K562 (cell line): ENCODE measurements at regions not wholly inside any gene's neighbourhood (a gene's known extent, or its start where the extent isn't known, plus 50 kb on each side); places are given as distances from the start of the nearest gene placed in this dataset.

ENCODE experiments used
- ATAC-seq: fragments of 200-7000 bp; cut with Tn5 transposase; 3 replicates; pipeline ENCODE4 v1.9.1; 2020; ENCODE audit warnings: moderate library complexity
- BruUV-seq: library from RNA; stranded (reverse); fragments of 400-500 nt; replicated peaks from 2 replicates; lab custom pipeline; 2021; lab: Mats Ljungman, UMichigan
- CTCF ChIA-PET: fragments of 300-600 bp; formaldehyde crosslinking; extraction: SDS; loops from one replicate; lab custom pipeline; 2021; ENCODE audit warnings: low intra/inter-chr PET ratio; lab: Yijun Ruan, JAX
- POLR2A ChIA-PET: fragments of 300-600, 350-650 bp; sonication (Branson Sonifier 250); formaldehyde crosslinking; extraction: SDS; loops from one replicate; lab custom pipeline; 2021; ENCODE audit warnings: antibody characterized with exemption, inconsistent platforms; lab: Yijun Ruan, JAX
- DNase-seq, 4 experiments: peaks; one replicate each; pipeline versions ENCODE4 v3.0.0 to v3.0.0-alpha.2; 2011 to 2018; ENCODE audit warnings: low spot score in 3 of 4, mixed read lengths in 3 of 4; ENCODE audit errors: extremely low read depth in 1 of 4
- FAIRE-seq: peaks from 2 replicates; lab custom pipeline; 2011; peaks lifted over from hg19 to GRCh38; lab: Jason Lieb, UNC
- H2AFZ ChIP-seq: 2 replicates; pipeline ENCODE4 v1.6.0; 2011; ENCODE audit warnings: low read depth, low read length, control low read depth, inconsistent platforms
- H3K27ac ChIP-seq: fragments of 200-600 bp; 3 replicates; pipeline ENCODE4 v1.8.0; 2011; ENCODE audit warnings: low read depth, mild to moderate bottlenecking, control low read depth, inconsistent platforms, low read length, moderate library complexity, mixed read lengths; ENCODE audit errors: extremely low read depth
- H3K27me3 ChIP-seq, 2 experiments: fragments of 300-600 bp in 1 of 2; 2 replicates in 1 of 2; 3 replicates in 1 of 2; pipeline versions ENCODE4 v1.6.0 to v1.8.0; 2011; ENCODE audit warnings: inconsistent platforms in 2 of 2, low read length in 2 of 2, mild to moderate bottlenecking in 1 of 2, mixed read lengths in 1 of 2, moderate library complexity in 1 of 2; ENCODE audit not compliant: control insufficient read depth in 2 of 2, insufficient read depth in 2 of 2
- H3K36me3 ChIP-seq: fragments of 300-600 bp; 3 replicates; pipeline ENCODE4 v1.8.0; 2011; ENCODE audit warnings: mild to moderate bottlenecking, low read length, inconsistent platforms; ENCODE audit not compliant: control insufficient read depth, insufficient read depth
- H3K4me1 ChIP-seq, 2 experiments: fragments of 200-600 bp in 1 of 2; replicated peaks in 1 of 2; 2 replicates in 1 of 2; 3 replicates in 1 of 2; pipeline versions ENCODE4 v1.5.1 to v1.8.0; 2011; ENCODE audit warnings: inconsistent platforms in 2 of 2, low read length in 2 of 2, mild to moderate bottlenecking in 1 of 2, mixed read lengths in 1 of 2, moderate library complexity in 1 of 2; ENCODE audit not compliant: control insufficient read depth in 2 of 2, insufficient read depth in 2 of 2
- H3K4me2 ChIP-seq: 2 replicates; pipeline ENCODE4 v1.6.1; 2011; ENCODE audit warnings: low read length, control low read depth, inconsistent platforms, mixed read lengths; ENCODE audit not compliant: insufficient read depth
- H3K4me3 ChIP-seq: fragments of 200-600 bp; sonication (generic), shearing (Covaris generic); 2 replicates; pipeline ENCODE4 v1.5.1; 2016; ENCODE audit warnings: control low read depth, inconsistent platforms
- H3K79me2 ChIP-seq: fragments of 200-600 bp; 3 replicates; pipeline ENCODE4 v1.8.0; 2011; ENCODE audit warnings: low read length, inconsistent platforms; ENCODE audit not compliant: control insufficient read depth, insufficient read depth
- H3K9ac ChIP-seq, 2 experiments: 2 replicates each; pipeline versions ENCODE4 v1.6.0 to v1.6.1; 2011; ENCODE audit warnings: low read depth in 2 of 2, low read length in 2 of 2, control low read depth in 1 of 2, inconsistent platforms in 1 of 2, mild to moderate bottlenecking in 1 of 2, mixed read lengths in 1 of 2; ENCODE audit not compliant: insufficient read depth in 1 of 2
- H3K9me1 ChIP-seq: one replicate; pipeline ENCODE4 v1.6.0; 2011; ENCODE audit warnings: inconsistent platforms, mild to moderate bottlenecking, low read length, moderate library complexity; ENCODE audit not compliant: control insufficient read depth, insufficient read depth
- H3K9me3 ChIP-seq: replicated peaks from 2 replicates; pipeline ENCODE4 v1.5.1; 2011; ENCODE audit warnings: low read depth, low read length, inconsistent platforms; ENCODE audit not compliant: control insufficient read depth, insufficient read depth
- H4K20me1 ChIP-seq: replicated peaks from 2 replicates; pipeline ENCODE4 v1.6.1; 2011; ENCODE audit warnings: low read length, inconsistent platforms, mixed read lengths; ENCODE audit not compliant: control insufficient read depth, insufficient read depth
- CEBPB ChIP-seq: fragments of 450-650 bp; IDR thresholded peaks from 2 replicates; pipeline ENCODE4 v1.6.1; 2016; ENCODE audit warnings: missing genetic modification characterization, missing compliant biosample characterization
- CEBPG ChIP-seq, 3 experiments: fragments of 200-800 bp in 1 of 3; sonication (Bioruptor generic) in 1 of 3; sonication (generic) in 1 of 3; formaldehyde crosslinking in 1 of 3; IDR thresholded peaks in 2 of 3; conservative IDR thresholded peaks in 1 of 3; 2 replicates each; pipeline versions ENCODE4 v1.6.1 to v1.8.0; 2016 to 2022; ENCODE audit warnings: missing compliant biosample characterization in 2 of 3, missing genetic modification characterization in 2 of 3, mild to moderate bottlenecking in 1 of 3, missing genetic modification reagents in 1 of 3
- HOXB6 ChIP-seq: fragments of 250-450 bp; sonication (Bioruptor Pico); IDR thresholded peaks from 2 replicates; pipeline ENCODE4 v1.5.1; 2022; ENCODE audit warnings: mild to moderate bottlenecking, borderline replicate concordance
- POLR3A ChIP-seq: IDR thresholded peaks from 2 replicates; pipeline ENCODE4 v1.6.1; 2011; ENCODE audit warnings: borderline replicate concordance, mild to moderate bottlenecking, moderate library complexity; ENCODE audit not compliant: insufficient read length, insufficient read depth; ENCODE audit errors: extremely low read depth
- SMAD3 ChIP-seq: fragments of 450-650 bp; formaldehyde crosslinking; conservative IDR thresholded peaks from 2 replicates; pipeline ENCODE4 v1.4.0; 2020; ENCODE audit warnings: mild to moderate bottlenecking
- TGIF2 ChIP-seq: sonication (generic); formaldehyde crosslinking; IDR thresholded peaks from 2 replicates; pipeline ENCODE4 v1.8.1; 2022; ENCODE audit warnings: mild to moderate bottlenecking, missing genetic modification reagents, moderate library complexity
- ZC3H4 ChIP-seq: sonication (generic); formaldehyde crosslinking; IDR thresholded peaks from 2 replicates; pipeline ENCODE4 v1.9.0; 2021; ENCODE audit warnings: missing genetic modification reagents, borderline replicate concordance
- WGBS: fragments of 100-300 bp; shearing (Covaris generic); methylation state at CpG from one replicate; pipeline ENCODE4 v1.1.6; 2016; ENCODE audit warnings: low coverage, mixed read lengths; ENCODE audit not compliant: insufficient coverage; ENCODE audit errors: missing lambda C conversion rate; 5-methylcytosine and 5-hydroxymethylcytosine counted together
- in situ Hi-C: fragments of 300-500 bp; cut with MboI; formaldehyde crosslinking; loops from 4 replicates; pipeline ENCODE4 v1.15.0; 2018; ENCODE audit warnings: inconsistent platforms, mixed read lengths
- intact Hi-C: fragments of 100-400 bp; cut with micrococcal nuclease; formaldehyde crosslinking; loops from 2 replicates; pipeline ENCODE4 v1.14.2; 2022

DNA sequence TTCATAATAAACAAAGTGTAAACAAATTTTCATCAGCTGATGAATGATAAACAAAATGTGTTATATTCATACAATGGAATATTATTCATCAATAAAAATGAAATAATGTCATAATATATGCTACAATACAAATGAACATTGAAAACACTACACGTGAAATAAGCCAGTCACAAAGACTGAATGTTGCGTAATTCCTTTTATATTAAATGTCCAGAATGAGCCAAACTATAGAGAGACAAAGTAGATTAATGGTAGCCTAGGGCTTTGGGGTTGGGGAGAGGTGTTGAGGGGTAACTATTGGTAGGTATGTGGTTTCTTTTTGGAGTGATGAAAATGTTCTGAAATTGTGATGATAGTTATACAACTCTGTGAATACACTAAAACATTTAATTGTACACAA, 292.9 kb upstream of the PDZRN3 start:
- intact Hi-C loops: no loop called here
- ChIA-PET POLR2A (no interaction called here), CTCF (no interaction called here)
- ATAC-seq (no peak), FAIRE-seq (no peak), DNase-seq (no peak)
- Histone ChIP-seq H3K4me3 (no peak overlapping the region), H3K36me3 (no peaks in the 10 kb centered on the region), H3K9me3 (no peaks in the 10 kb centered on the region), H2AFZ (no peak overlapping the region), H3K79me2 (no peaks in the 10 kb centered on the region), H3K9ac (no peak overlapping the region), H3K9me1 (no peaks in the 10 kb centered on the region), H3K4me2 (no peak overlapping the region), H3K27ac (no peak overlapping the region), H4K20me1 (no peaks in the 10 kb centered on the region), H3K27me3 (no peaks in the 10 kb centered on the region), H3K4me1 (no peaks in the 10 kb centered on the region)
- 3% methylated on average over 2 of the region's 2 CpGs for WGBS
- TF ChIP-seq CEBPG (CRISPR knock-in tag; IDR thresholded peaks at IDR 0.05) (no peak), CEBPG (tag; conservative IDR thresholded peaks at IDR 0.05 in 1 of 2, IDR thresholded peaks at IDR 0.05 in 1 of 2) (peak in 1 of 2 experiments; percentile 73; a peak in 2 of 4 replicates), POLR3A (no peak), CEBPB (peak; percentile 46; the same call in 1 of the 2 replicates), ZC3H4 (CRISPR knock-in tag) (no peak), TGIF2 (CRISPR knock-in tag) (no peak), SMAD3 (CRISPR knock-in tag) (no peak), HOXB6 (CRISPR knock-in tag) (no peak)
- no TSS peak for BruUV-seq
- in situ Hi-C loops: no loop called here
